ENCODE measurements at regions not wholly inside any gene's neighbourhood (a gene's known extent, or its start where the extent isn't known, plus 50 kb on each side); places are given as distances from the start of the nearest gene placed in this dataset.
"Not testable (repeated sequence)": the region's sequence is repeated elsewhere in the genome, so short reads cannot be mapped to it uniquely, and the experiment has no call there.

DNA sequence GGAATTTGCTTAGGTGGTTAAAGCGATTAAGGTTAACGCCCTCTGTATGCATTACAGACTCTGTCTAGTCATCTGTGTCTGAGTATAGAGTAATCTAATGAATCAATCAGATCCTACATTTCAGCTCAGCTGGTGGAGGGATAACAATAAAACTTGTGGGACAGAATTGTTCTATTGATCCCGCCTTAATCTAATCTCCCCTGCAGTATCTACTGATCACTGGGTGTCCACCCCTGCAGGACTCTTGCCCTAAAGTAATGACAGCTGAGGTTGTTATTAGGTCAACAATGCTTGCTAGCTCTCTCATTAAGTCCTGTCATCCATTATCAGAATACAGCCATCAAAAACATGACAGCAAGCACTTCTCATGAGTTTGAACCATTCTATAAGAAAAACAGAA, 462.6 kb upstream of the TMEFF2 start:
- 92 to 97% methylated on average over 3 of the region's 3 CpGs for WGBS, 2 experiments
- H3K27me3 ChIP-seq (ENCODE audit: control insufficient read depth, insufficient read depth, low read length, poor library complexity, severe bottlenecking), result no peaks in the 10 kb centered on the region
- no peak overlapping the region for H3K27ac ChIP-seq (ENCODE audit: insufficient read depth, low read depth, low read length, poor library complexity, severe bottlenecking)
- H3K4me1 ChIP-seq (ENCODE audit: control insufficient read depth, insufficient read depth, low read length), result no peaks in the 10 kb centered on the region
- no peaks in the 10 kb centered on the region for H3K9me3 ChIP-seq (ENCODE audit: control insufficient read depth, low read length)
- H3K4me3 ChIP-seq (ENCODE audit: insufficient read depth, low read depth, low read length), result no peak overlapping the region
- H3K36me3 ChIP-seq (ENCODE audit: control insufficient read depth, insufficient read depth, low read length), result no peaks in the 10 kb centered on the region

- H3K4me3 ChIP-seq (ENCODE audit: insufficient read depth, low read depth, low read length), result no peak overlapping the region
- H3K27me3 ChIP-seq (ENCODE audit: control insufficient read depth, insufficient read depth, low read length, poor library complexity, severe bottlenecking), result no peaks in the 10 kb centered on the region
- H3K36me3 ChIP-seq (ENCODE audit: control insufficient read depth, insufficient read depth, low read length), result no peaks in the 10 kb centered on the region
- H3K27ac ChIP-seq (ENCODE audit: insufficient read depth, low read depth, low read length, poor library complexity, severe bottlenecking), result no peak overlapping the region
- WGBS, 2 experiments, result 79 to 87% methylated on average over 3 of the region's 3 CpGs
- H3K4me1 ChIP-seq (ENCODE audit: control insufficient read depth, insufficient read depth, low read length), result no peaks in the 10 kb centered on the region
- H3K9me3 ChIP-seq (ENCODE audit: control insufficient read depth, low read length), result no peaks in the 10 kb centered on the region
These were observed 461.2 kb upstream of the TMEFF2 start for GRCh38 chr2:192655916-192656315.

DNA sequence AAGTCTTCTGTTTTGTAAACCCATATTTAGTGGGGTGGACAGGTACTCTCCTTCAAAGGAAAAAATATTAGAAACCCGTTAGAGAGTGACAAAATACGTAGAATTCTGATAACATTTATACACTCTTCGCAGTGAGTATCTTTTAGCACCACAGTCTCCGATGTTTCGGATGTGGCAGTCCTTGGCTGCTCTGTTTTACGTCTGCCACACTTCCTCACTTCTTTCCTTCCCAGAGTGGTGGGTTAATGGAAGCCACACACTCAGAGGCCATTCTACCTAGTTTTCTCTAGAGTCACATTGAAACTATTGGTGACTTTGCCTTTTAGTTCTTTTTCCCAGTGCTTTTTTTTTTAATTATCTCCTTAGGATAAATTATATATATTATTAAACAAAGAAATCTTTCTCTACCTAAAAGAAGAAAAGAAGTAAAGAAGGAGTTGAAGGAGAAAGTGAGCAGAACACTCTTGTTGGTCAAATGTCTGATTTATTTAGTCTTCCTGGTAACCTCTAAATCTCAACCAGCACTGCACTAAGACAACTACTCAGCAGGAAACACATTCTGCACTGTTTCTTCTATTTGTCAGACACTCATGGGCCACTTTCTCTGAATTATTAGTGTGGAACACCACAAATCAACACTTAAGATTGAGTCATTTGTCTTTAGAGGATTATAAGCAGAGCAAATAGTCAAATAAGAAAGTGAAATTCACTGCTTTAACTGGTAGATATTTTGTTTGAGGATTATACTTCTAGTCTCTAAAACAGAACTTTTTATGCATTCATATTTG, 451.3 kb upstream of the TMEFF2 start:
- H3K36me3 ChIP-seq (ENCODE audit: control insufficient read depth, insufficient read depth, low read length), result no peaks in the 10 kb centered on the region
- H3K27ac ChIP-seq (ENCODE audit: insufficient read depth, low read depth, low read length, poor library complexity, severe bottlenecking), result no peak overlapping the region
- H3K4me1 ChIP-seq (ENCODE audit: control insufficient read depth, insufficient read depth, low read length), result no peaks in the 10 kb centered on the region
- H3K4me3 ChIP-seq (ENCODE audit: insufficient read depth, low read depth, low read length), result no peak overlapping the region
- H3K27me3 ChIP-seq (ENCODE audit: control insufficient read depth, insufficient read depth, low read length, poor library complexity, severe bottlenecking), result no peaks in the 10 kb centered on the region
- H3K9me3 ChIP-seq (ENCODE audit: control insufficient read depth, low read length), result no peaks in the 10 kb centered on the region
- WGBS, 2 experiments, result 94 to 98% methylated on average over 6 of the region's 6 CpGs

- H3K27me3 ChIP-seq (ENCODE audit: control insufficient read depth, insufficient read depth, low read length, poor library complexity, severe bottlenecking), result no peaks in the 10 kb centered on the region
- WGBS, 2 experiments, result 92 to 97% methylated on average over 3 of the region's 3 CpGs
- no peaks in the 10 kb centered on the region for H3K4me1 ChIP-seq (ENCODE audit: control insufficient read depth, insufficient read depth, low read length)
These were observed 439.8 kb upstream of the TMEFF2 start for GRCh38 chr2:192634557-192634956.

DNA sequence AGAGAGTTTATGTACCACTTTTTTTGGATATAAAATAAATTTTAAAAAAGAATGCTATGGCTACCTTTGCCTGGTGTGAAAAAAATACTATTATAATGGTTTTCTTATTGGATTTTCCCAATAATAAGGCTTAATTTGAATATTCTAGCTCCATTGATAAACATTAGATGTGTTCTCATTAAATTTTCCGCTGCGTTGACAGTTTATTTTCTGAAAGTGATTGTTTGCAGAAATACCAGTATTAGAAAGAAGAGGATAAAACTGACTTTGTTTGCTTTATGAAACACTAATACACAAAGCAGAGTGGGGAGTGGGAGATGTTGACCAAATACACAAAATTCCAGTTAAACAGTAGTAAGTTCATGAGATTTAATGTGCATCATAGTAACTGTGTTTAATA, 433.3 kb upstream of the TMEFF2 start:
- H3K36me3 ChIP-seq (ENCODE audit: control insufficient read depth, insufficient read depth, low read length), result no peaks in the 10 kb centered on the region
- no peaks in the 10 kb centered on the region for H3K27me3 ChIP-seq (ENCODE audit: control insufficient read depth, insufficient read depth, low read length, poor library complexity, severe bottlenecking)
- no peak overlapping the region for H3K27ac ChIP-seq (ENCODE audit: insufficient read depth, low read depth, low read length, poor library complexity, severe bottlenecking)
- no peaks in the 10 kb centered on the region for H3K9me3 ChIP-seq (ENCODE audit: control insufficient read depth, low read length)
- no peak overlapping the region for H3K4me3 ChIP-seq (ENCODE audit: insufficient read depth, low read depth, low read length)
- H3K4me1 ChIP-seq (ENCODE audit: control insufficient read depth, insufficient read depth, low read length), result no peaks in the 10 kb centered on the region
- WGBS, 2 experiments, result 100% methylated on average over 2 of the region's 2 CpGs; no CpG with 5 or more reads in 1 of the 2 experiments

More at GRCh38 chr2:192634557-192634956, 439.8 kb upstream of the TMEFF2 start:
- Histone ChIP-seq H3K36me3 (ENCODE audit: control insufficient read depth, insufficient read depth, low read length) (no peaks in the 10 kb centered on the region), H3K9me3 (ENCODE audit: control insufficient read depth, low read length) (no peaks in the 10 kb centered on the region), H3K27ac (ENCODE audit: insufficient read depth, low read depth, low read length, poor library complexity, severe bottlenecking) (no peak overlapping the region), H3K4me3 (ENCODE audit: insufficient read depth, low read depth, low read length) (no peak overlapping the region)

DNA sequence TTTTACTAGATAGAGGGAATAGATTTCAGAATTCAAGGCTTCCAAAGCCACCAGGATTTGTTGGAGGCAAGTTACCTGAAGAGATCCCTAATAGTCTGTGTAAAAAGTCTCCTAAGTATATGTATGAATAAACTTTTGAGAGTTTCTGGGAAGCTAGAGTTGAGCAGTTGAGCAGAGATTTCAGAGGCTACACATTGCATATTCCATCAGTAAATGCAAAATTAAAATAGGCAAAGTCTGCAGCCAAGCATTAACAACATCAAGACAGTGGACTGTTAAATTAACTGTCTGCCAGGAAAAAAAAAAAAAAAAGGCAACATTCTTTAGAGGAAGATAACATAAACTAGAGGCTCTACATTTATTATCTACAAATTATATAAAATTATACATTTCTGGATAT, 420.4 kb upstream of the TMEFF2 start:
- H3K27ac ChIP-seq (ENCODE audit: insufficient read depth, low read depth, low read length, poor library complexity, severe bottlenecking), result no peak overlapping the region
- H3K4me1 ChIP-seq (ENCODE audit: control insufficient read depth, insufficient read depth, low read length), result no peaks in the 10 kb centered on the region
- H3K36me3 ChIP-seq (ENCODE audit: control insufficient read depth, insufficient read depth, low read length), result no peaks in the 10 kb centered on the region
- H3K9me3 ChIP-seq (ENCODE audit: control insufficient read depth, low read length), result no peaks in the 10 kb centered on the region
- no peak overlapping the region for H3K4me3 ChIP-seq (ENCODE audit: insufficient read depth, low read depth, low read length)
- H3K27me3 ChIP-seq (ENCODE audit: control insufficient read depth, insufficient read depth, low read length, poor library complexity, severe bottlenecking), result no peaks in the 10 kb centered on the region

DNA sequence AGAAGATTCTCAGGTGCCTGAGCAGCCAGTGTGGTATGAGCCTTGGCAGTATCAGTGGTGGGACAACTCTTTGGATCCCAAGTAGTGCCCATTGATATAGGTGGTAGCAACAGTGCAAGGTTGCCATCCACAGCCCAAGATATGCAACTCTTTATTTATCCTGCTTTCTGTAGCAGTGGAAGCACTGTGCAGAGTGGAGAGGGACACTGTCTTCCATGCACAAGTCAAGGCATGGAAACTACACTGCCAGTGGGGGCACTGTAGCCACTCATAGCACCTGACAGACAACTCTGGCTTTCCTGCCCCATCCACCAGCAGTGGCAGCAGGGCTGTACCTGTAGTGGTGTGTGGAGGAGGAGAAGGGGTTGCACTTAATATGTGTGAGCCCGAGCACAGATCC, 409.6 kb upstream of the TMEFF2 start:
- Histone ChIP-seq H3K4me1 (ENCODE audit: control insufficient read depth, insufficient read depth, low read length) (no peaks in the 10 kb centered on the region), H3K27ac (ENCODE audit: insufficient read depth, low read depth, low read length, poor library complexity, severe bottlenecking) (no peak overlapping the region), H3K36me3 (ENCODE audit: control insufficient read depth, insufficient read depth, low read length) (no peaks in the 10 kb centered on the region), H3K9me3 (ENCODE audit: control insufficient read depth, low read length) (no peaks in the 10 kb centered on the region), H3K4me3 (ENCODE audit: insufficient read depth, low read depth, low read length) (no peak overlapping the region), H3K27me3 (ENCODE audit: control insufficient read depth, insufficient read depth, low read length, poor library complexity, severe bottlenecking) (no peaks in the 10 kb centered on the region)
- WGBS, 2 experiments, result 95 to 100% methylated on average over 1 of the region's 1 CpG

DNA sequence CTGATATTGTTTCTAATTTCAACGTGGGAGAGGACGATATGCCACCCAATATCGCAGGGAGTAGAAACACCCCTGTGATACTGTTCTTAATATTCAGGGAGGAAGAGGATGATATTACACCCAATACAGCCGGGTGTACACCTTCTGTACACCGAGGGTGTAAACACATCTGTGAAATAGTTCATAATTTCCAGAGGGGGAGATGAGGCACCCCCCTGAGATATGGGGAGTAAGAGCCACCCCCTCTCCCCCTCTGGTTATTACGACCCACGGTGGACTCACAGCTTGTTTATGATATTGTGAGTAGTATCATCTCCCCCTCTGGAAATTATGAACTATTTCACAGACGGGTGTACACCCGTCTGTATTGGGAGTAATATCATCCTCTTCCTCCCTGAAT, 403.9 kb upstream of the TMEFF2 start:
- H3K27me3 ChIP-seq (ENCODE audit: control insufficient read depth, insufficient read depth, low read length, poor library complexity, severe bottlenecking); H3K27ac ChIP-seq (ENCODE audit: insufficient read depth, low read depth, low read length, poor library complexity, severe bottlenecking); H3K36me3 ChIP-seq (ENCODE audit: control insufficient read depth, insufficient read depth, low read length); H3K4me1 ChIP-seq (ENCODE audit: control insufficient read depth, insufficient read depth, low read length); H3K9me3 ChIP-seq (ENCODE audit: control insufficient read depth, low read length); H3K4me3 ChIP-seq (ENCODE audit: insufficient read depth, low read depth, low read length): not testable (repeated sequence)
- WGBS, 2 experiments, result 87 to 95% methylated on average over 6 to 7 of the region's 9 CpGs

DNA sequence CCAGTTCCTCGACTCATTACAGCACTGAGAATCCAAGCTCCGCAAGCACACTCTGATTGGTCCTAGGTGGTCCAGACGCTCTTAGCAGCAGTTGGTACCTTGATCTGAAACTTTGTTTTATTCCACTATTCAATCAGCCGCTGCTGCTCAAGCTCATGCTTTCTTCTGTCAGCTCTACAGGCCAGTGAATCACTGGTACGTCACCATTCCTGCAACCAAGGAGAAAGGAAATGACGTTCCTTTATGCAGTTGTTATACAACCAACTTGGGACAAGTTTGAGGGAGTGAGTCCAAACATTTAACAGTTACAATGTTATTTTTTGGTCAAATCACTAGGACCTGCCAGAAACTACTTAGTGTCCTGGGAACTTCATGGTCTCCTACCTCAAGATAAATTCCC, 398.8 kb upstream of the TMEFF2 start:
- Histone ChIP-seq H3K27me3 (ENCODE audit: control insufficient read depth, insufficient read depth, low read length, poor library complexity, severe bottlenecking) (no peaks in the 10 kb centered on the region), H3K36me3 (ENCODE audit: control insufficient read depth, insufficient read depth, low read length) (no peaks in the 10 kb centered on the region), H3K4me1 (ENCODE audit: control insufficient read depth, insufficient read depth, low read length) (no peaks in the 10 kb centered on the region), H3K27ac (ENCODE audit: insufficient read depth, low read depth, low read length, poor library complexity, severe bottlenecking) (no peak overlapping the region), H3K9me3 (ENCODE audit: control insufficient read depth, low read length) (no peaks in the 10 kb centered on the region), H3K4me3 (ENCODE audit: insufficient read depth, low read depth, low read length) (no peak overlapping the region)
- WGBS, 2 experiments, result 92 to 93% methylated on average over 6 of the region's 6 CpGs

DNA sequence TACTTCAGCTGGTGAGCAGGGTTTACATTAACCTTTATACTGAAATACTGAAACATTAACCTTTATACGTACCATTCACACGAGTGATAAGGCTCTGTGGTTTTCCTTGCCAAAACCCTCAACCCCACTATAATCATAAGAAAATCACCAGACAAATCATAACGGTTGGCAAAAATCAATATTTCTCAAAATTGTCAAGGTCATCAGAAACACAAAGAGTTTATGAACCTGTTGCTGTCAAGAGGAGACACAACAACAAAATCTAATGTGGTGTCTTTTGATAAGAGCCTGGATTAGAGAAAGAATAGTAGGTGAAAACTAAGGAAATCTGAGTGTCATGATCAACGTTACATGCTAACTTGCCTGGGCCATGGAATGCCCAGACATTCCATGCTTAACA, 396.9 kb upstream of the TMEFF2 start:
- H3K4me1 ChIP-seq (ENCODE audit: control insufficient read depth, insufficient read depth, low read length), result no peaks in the 10 kb centered on the region
- H3K4me3 ChIP-seq (ENCODE audit: insufficient read depth, low read depth, low read length), result no peak overlapping the region
- no peaks in the 10 kb centered on the region for H3K36me3 ChIP-seq (ENCODE audit: control insufficient read depth, insufficient read depth, low read length)
- no peaks in the 10 kb centered on the region for H3K27me3 ChIP-seq (ENCODE audit: control insufficient read depth, insufficient read depth, low read length, poor library complexity, severe bottlenecking)
- H3K9me3 ChIP-seq (ENCODE audit: control insufficient read depth, low read length), result no peaks in the 10 kb centered on the region
- WGBS, 2 experiments, result 93 to 97% methylated on average over 4 of the region's 4 CpGs
- no peak overlapping the region for H3K27ac ChIP-seq (ENCODE audit: insufficient read depth, low read depth, low read length, poor library complexity, severe bottlenecking)

- Histone ChIP-seq H3K4me3 (ENCODE audit: insufficient read depth, low read depth, low read length) (no peak overlapping the region), H3K9me3 (ENCODE audit: control insufficient read depth, low read length) (no peaks in the 10 kb centered on the region), H3K4me1 (ENCODE audit: control insufficient read depth, insufficient read depth, low read length) (no peaks in the 10 kb centered on the region), H3K27ac (ENCODE audit: insufficient read depth, low read depth, low read length, poor library complexity, severe bottlenecking) (no peak overlapping the region), H3K36me3 (ENCODE audit: control insufficient read depth, insufficient read depth, low read length) (no peaks in the 10 kb centered on the region), H3K27me3 (ENCODE audit: control insufficient read depth, insufficient read depth, low read length, poor library complexity, severe bottlenecking) (no peaks in the 10 kb centered on the region)
- WGBS, 2 experiments, result 89 to 93% methylated on average over 2 of the region's 3 CpGs
These were observed 390.7 kb upstream of the TMEFF2 start for GRCh38 chr2:192585418-192585817.
